ENCODE measurements at regions not wholly inside any gene's neighbourhood (a gene's known extent, or its start where the extent isn't known, plus 50 kb on each side); places are given as distances from the start of the nearest gene placed in this dataset.
"Not testable (repeated sequence)": the region's sequence is repeated elsewhere in the genome, so short reads cannot be mapped to it uniquely, and the experiment has no call there.

GRCh38 chr10:10044922-10045764 lies 972.5 kb upstream of the CELF2 start:
- DNase-seq (ENCODE audit: low read depth): no peak

- no peak for DNase-seq (ENCODE audit: low read depth)
Measured at GRCh38 chr10:10045765-10046028, 972.0 kb upstream of the CELF2 start.

- DNase-seq (ENCODE audit: low read depth): no peak
Measured at GRCh38 chr10:10047426-10047825, 970.2 kb upstream of the CELF2 start.

- no peak for DNase-seq (ENCODE audit: low read depth)
Measured at GRCh38 chr10:10053051-10053450, 964.6 kb upstream of the CELF2 start.

- DNase-seq (ENCODE audit: low read depth): no peak
Measured at GRCh38 chr10:10054466-10054865, 963.2 kb upstream of the CELF2 start.

GRCh38 chr10:10055656-10056442 lies 961.8 kb upstream of the CELF2 start:
- no peak for DNase-seq (ENCODE audit: low read depth)

- no peak for DNase-seq (ENCODE audit: low read depth)
Measured at GRCh38 chr10:10056961-10057360, 960.7 kb upstream of the CELF2 start.

- DNase-seq (ENCODE audit: low read depth): no peak
Measured at GRCh38 chr10:10067644-10068043, 950.0 kb upstream of the CELF2 start.

- DNase-seq (ENCODE audit: low read depth): not testable (repeated sequence)
Measured at GRCh38 chr10:10074847-10075246, 942.8 kb upstream of the CELF2 start.

- DNase-seq (ENCODE audit: low read depth): no peak
Measured at GRCh38 chr10:10078446-10078845, 939.2 kb upstream of the CELF2 start.

GRCh38 chr10:10092581-10092980 lies 925.1 kb upstream of the CELF2 start:
- DNase-seq (ENCODE audit: low read depth): no peak

GRCh38 chr10:10093021-10093420 lies 924.7 kb upstream of the CELF2 start:
- DNase-seq (ENCODE audit: low read depth): no peak

- no peak for DNase-seq (ENCODE audit: low read depth)
Measured at GRCh38 chr10:10094691-10095090, 923.0 kb upstream of the CELF2 start.

- no peak for DNase-seq (ENCODE audit: low read depth)
Measured at GRCh38 chr10:10096296-10096695, 921.4 kb upstream of the CELF2 start.

GRCh38 chr10:10096898-10097297 lies 920.8 kb upstream of the CELF2 start:
- DNase-seq (ENCODE audit: low read depth): no peak

- no peak for DNase-seq (ENCODE audit: low read depth)
Measured at GRCh38 chr10:10101106-10101505, 916.6 kb upstream of the CELF2 start.

GRCh38 chr10:10110844-10111490 lies 906.7 kb upstream of the CELF2 start:
- no peak for DNase-seq (ENCODE audit: low read depth)

- DNase-seq (ENCODE audit: low read depth): no peak
Measured at GRCh38 chr10:10118131-10118530, 899.5 kb upstream of the CELF2 start.

- DNase-seq (ENCODE audit: low read depth): no peak
Measured at GRCh38 chr10:10120671-10121070, 897.0 kb upstream of the CELF2 start.

- DNase-seq (ENCODE audit: low read depth): no peak
Measured at GRCh38 chr10:10125676-10126075, 892.0 kb upstream of the CELF2 start.

GRCh38 chr10:10126218-10126617 lies 891.5 kb upstream of the CELF2 start:
- no peak for DNase-seq (ENCODE audit: low read depth)

GRCh38 chr10:10128387-10128786 lies 889.3 kb upstream of the CELF2 start:
- no peak for DNase-seq (ENCODE audit: low read depth)

- DNase-seq (ENCODE audit: low read depth): no peak
Measured at GRCh38 chr10:10130686-10131085, 887.0 kb upstream of the CELF2 start.

Data from activated T-cell treated with anti-CD3 and anti-CD28 coated beads for 48 hours (primary cell).